ENCODE measurements at regions not wholly inside any gene's neighbourhood (a gene's known extent, or its start where the extent isn't known, plus 50 kb on each side); places are given as distances from the start of the nearest gene placed in this dataset.

DNA sequence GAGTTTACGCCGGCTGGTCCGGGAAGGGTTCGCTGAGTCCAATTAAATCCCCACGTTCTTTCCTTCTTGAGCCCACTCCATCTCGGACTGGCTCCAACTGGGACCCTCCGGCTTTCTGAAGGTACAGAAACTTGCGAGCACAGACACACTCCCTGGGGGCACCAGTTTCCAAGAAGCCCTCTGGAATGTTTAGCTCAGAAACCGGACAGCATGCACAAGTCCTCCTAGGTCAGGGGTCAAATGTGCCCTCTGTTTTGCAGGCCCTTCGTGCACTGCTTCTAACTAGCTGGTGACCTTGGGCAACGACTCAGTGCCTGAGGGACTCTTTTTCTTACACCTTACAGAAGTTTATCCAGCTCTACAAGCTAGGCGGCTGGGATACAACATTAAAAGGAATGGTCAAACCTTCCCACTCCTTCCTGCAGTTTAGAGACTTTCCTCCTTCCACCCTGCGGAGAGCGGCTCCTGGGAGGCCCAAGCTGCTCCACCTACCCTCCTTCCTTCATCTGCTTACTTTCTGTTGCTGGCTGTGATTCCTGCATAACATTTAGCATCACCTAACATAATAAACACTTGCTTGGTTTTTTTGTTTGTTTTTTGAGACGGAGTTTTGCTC is 275.5 kb downstream of the BCOR start:
- WGBS, 2 donors = 96 to 97% methylated on average over 13 to 15 of the region's 15 CpGs
- Histone ChIP-seq H3K36me3 (no peaks in the 10 kb centered on the region), H3K4me1 (peaks cover 0 to 11% (median 9%) of the 10 kb centered on the region in 9 donors), H3K9me3 (peaks cover 0 to 9% (median 0%) of the 10 kb centered on the region in 11 donors), H3K27me3 (peaks cover 0 to 74% (median 0%) of the 10 kb centered on the region in 7 donors), H3K27ac (no peak overlapping the region), H3K4me3 (no peak overlapping the region)
- TF ChIP-seq, protein P1, sequence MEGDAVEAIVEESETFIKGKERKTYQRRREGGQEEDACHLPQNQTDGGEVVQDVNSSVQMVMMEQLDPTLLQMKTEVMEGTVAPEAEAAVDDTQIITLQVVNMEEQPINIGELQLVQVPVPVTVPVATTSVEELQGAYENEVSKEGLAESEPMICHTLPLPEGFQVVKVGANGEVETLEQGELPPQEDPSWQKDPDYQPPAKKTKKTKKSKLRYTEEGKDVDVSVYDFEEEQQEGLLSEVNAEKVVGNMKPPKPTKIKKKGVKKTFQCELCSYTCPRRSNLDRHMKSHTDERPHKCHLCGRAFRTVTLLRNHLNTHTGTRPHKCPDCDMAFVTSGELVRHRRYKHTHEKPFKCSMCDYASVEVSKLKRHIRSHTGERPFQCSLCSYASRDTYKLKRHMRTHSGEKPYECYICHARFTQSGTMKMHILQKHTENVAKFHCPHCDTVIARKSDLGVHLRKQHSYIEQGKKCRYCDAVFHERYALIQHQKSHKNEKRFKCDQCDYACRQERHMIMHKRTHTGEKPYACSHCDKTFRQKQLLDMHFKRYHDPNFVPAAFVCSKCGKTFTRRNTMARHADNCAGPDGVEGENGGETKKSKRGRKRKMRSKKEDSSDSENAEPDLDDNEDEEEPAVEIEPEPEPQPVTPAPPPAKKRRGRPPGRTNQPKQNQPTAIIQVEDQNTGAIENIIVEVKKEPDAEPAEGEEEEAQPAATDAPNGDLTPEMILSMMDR (IDR thresholded peaks at IDR 0.05) = no peak
- intact Hi-C loops (cut with DNase I) = loop anchor here in 3 of 10 donors (5.0 to 10.0 kb wide), 3 partner anchors 73 to 445 kb away; no protein-coding TSS in a partner anchor
- ATAC-seq = no peak
- no peak for DNase-seq

DNA sequence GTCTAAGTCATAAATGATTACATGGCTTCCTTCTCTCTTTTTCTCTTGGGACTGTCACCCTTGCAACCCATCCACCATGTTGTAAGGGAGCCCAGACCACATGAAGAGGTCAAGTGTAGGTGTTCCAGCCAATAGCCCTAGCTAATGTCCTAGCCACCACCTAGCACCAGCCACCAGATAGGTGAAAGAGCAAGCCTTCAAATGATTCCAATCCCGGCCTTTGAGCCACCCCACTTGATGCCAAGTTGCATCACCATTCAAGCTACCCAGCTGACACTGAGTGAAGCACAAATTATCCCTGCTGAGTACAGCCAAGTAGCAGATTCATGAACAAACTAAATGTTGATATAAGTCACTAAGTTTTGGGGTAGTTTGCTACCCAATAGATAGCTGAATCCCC is 274.3 kb downstream of the BCOR start:
- H3K9me3 ChIP-seq = peaks cover 0 to 9% (median 0%) of the 10 kb centered on the region in 11 donors
- H3K4me3 ChIP-seq = no peak overlapping the region
- peaks cover 0 to 11% (median 8%) of the 10 kb centered on the region in 9 donors for H3K4me1 ChIP-seq
- TF ChIP-seq, protein P1 (IDR thresholded peaks at IDR 0.05) = no peak
- intact Hi-C loops (cut with DNase I) = loop anchor here in 3 of 10 donors (5.0 to 10.0 kb wide), 3 partner anchors 71 to 444 kb away; no protein-coding TSS in a partner anchor
- ATAC-seq (no peak), DNase-seq (no peak)
- H3K36me3 ChIP-seq = no peaks in the 10 kb centered on the region
- WGBS, 2 donors = 100% methylated on average over 1 of the region's 1 CpG
- peaks cover 0 to 62% (median 0%) of the 10 kb centered on the region in 7 donors for H3K27me3 ChIP-seq
- H3K27ac ChIP-seq = no peak overlapping the region

DNA sequence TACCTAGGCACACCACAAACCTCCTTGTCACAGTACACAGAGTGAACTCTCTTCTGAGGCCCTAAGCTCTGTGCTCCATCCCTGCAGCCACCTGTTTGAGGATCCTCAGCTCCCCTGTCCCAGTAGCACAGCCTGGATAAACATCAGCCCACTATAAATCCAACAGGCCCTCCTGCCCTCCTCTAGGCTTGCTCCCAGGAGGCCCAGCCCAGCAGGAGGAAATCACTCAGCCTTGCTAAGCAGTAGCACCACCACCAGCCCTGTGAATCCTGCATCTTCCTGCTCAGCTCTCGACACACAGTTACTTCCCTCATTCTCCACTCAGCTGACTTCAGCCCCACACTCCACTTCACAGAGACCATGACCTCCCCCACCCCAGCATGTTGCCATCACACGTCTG is 273.9 kb downstream of the BCOR start:
- intact Hi-C loops (cut with DNase I) = loop anchor here in 3 of 10 donors (5.0 to 10.0 kb wide), 3 partner anchors 71 to 443 kb away; no protein-coding TSS in a partner anchor
- Histone ChIP-seq H3K9me3 (peaks cover 0 to 10% (median 0%) of the 10 kb centered on the region in 11 donors), H3K4me3 (no peak overlapping the region), H3K36me3 (no peaks in the 10 kb centered on the region), H3K27ac (no peak overlapping the region), H3K4me1 (peaks cover 0 to 11% (median 8%) of the 10 kb centered on the region in 9 donors), H3K27me3 (peaks cover 0 to 59% (median 0%) of the 10 kb centered on the region in 7 donors)
- DNase-seq = no peak
- no peak for ATAC-seq
- TF ChIP-seq, protein P1 (IDR thresholded peaks at IDR 0.05) = no peak
- 77 to 80% methylated on average over 2 of the region's 2 CpGs for WGBS, 2 donors

DNA sequence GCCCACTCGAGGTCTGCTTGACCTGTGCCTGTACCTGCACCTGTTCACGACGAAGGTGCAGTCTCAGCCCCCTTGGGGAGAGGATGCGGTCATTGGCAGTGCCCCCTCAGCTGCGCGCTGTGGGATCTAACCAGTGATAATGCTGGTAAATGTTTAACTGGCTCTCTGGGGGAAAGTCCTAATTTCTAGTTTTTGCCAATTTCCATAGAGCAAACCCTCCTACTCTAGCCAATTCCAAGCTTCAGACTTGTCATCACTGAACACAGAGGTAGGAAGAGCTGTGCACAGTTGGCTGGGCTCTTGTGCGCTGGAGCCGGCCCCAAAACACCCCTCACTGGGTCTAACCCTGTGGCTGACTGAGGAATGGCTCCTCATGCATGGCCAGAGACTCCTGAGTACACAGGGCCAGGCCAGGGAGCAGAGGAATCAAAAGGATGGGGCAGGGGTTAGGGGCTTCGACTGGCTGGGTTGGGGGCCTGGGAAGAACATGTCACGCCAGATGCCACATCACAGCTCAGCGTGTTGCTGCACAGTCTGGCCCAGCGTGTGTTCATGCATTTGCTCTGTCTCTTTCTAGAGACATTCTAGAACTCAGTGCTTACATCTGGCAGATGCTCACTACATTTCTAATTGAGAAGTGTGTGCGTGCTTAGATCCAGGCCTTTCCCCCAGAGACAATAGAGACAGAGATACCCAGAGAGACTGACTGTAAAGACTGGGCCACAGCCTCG is 270.8 kb downstream of the BCOR start:
- no peaks in the 10 kb centered on the region for H3K36me3 ChIP-seq
- no peak overlapping the region for H3K4me3 ChIP-seq
- peaks cover 0 to 28% (median 0%) of the 10 kb centered on the region in 7 donors for H3K27me3 ChIP-seq
- H3K4me1 ChIP-seq = no peaks in the 10 kb centered on the region
- intact Hi-C loops (cut with DNase I) = loop anchor here in 1 of 10 donors (10.0 kb wide), 1 partner anchor 68 kb away; no protein-coding TSS in a partner anchor
- DNase-seq = no peak
- no peak overlapping the region for H3K27ac ChIP-seq
- no peak for ATAC-seq
- peaks cover 0 to 19% (median 0%) of the 10 kb centered on the region in 11 donors for H3K9me3 ChIP-seq
- 83 to 89% methylated on average over 14 of the region's 14 CpGs for WGBS, 2 donors
- TF ChIP-seq, protein P1 (IDR thresholded peaks at IDR 0.05) = no peak

All from heart right ventricle (tissue), 16 donors.